ENCODE measurements at regions not wholly inside any gene's neighbourhood (a gene's known extent, or its start where the extent isn't known, plus 50 kb on each side); places are given as distances from the start of the nearest gene placed in this dataset.

DNA sequence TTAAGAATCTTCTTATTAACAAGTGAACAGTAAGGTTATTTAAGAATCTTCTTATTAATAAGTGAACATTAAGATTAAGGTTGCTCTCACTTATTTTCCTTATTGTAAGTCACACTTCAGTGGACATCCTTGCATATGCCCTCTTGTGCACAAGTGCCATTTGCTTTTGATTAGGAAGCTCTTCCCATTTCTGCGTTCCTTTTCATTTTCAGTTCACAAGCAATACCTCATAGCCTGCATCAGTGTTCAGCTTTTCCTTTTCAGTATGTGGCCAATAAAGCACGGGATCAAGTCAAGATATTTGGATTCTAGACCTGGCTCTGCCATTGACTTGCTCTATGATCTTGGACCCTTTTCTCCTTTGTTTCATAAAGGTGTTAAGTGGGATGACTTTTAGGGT is 158.7 kb downstream of the DISP1 start:
- TF ChIP-seq MAZ (IDR thresholded peaks at IDR 0.05; ENCODE audit: borderline replicate concordance, low read depth, low read length) (no peak), RCOR1 (IDR thresholded peaks at IDR 0.05; ENCODE audit: low read depth, low read length) (no peak), TP53 (CRISPR knock-in tag; IDR thresholded peaks at IDR 0.05) (no peak), EP300 (IDR thresholded peaks at IDR 0.05) (no peak), POLR2A (IDR thresholded peaks at IDR 0.05; ENCODE audit: low read length) (no peak), HEYL (CRISPR knock-in tag; IDR thresholded peaks at IDR 0.05) (no peak)
- TF ChIP-seq, protein P1, sequence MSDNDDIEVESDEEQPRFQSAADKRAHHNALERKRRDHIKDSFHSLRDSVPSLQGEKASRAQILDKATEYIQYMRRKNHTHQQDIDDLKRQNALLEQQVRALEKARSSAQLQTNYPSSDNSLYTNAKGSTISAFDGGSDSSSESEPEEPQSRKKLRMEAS (IDR thresholded peaks at IDR 0.05): no peak
- TF ChIP-seq, protein P2, sequence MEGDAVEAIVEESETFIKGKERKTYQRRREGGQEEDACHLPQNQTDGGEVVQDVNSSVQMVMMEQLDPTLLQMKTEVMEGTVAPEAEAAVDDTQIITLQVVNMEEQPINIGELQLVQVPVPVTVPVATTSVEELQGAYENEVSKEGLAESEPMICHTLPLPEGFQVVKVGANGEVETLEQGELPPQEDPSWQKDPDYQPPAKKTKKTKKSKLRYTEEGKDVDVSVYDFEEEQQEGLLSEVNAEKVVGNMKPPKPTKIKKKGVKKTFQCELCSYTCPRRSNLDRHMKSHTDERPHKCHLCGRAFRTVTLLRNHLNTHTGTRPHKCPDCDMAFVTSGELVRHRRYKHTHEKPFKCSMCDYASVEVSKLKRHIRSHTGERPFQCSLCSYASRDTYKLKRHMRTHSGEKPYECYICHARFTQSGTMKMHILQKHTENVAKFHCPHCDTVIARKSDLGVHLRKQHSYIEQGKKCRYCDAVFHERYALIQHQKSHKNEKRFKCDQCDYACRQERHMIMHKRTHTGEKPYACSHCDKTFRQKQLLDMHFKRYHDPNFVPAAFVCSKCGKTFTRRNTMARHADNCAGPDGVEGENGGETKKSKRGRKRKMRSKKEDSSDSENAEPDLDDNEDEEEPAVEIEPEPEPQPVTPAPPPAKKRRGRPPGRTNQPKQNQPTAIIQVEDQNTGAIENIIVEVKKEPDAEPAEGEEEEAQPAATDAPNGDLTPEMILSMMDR (IDR thresholded peaks at IDR 0.05): no peak
- TF ChIP-seq, protein P3, sequence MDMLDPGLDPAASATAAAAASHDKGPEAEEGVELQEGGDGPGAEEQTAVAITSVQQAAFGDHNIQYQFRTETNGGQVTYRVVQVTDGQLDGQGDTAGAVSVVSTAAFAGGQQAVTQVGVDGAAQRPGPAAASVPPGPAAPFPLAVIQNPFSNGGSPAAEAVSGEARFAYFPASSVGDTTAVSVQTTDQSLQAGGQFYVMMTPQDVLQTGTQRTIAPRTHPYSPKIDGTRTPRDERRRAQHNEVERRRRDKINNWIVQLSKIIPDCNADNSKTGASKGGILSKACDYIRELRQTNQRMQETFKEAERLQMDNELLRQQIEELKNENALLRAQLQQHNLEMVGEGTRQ (IDR thresholded peaks at IDR 0.05): no peak
